D721Med (cell line): ENCODE measurements at regions not wholly inside any gene's neighbourhood (a gene's known extent, or its start where the extent isn't known, plus 50 kb on each side); places are given as distances from the start of the nearest gene placed in this dataset.
A peak's percentile ranks its signal among the peaks of the same experiment; 100 is the strongest.

Experiments
- DNase-seq: peaks from one replicate; pipeline ENCODE4 v3.0.0; 2011; ENCODE audit warnings: low spot score; ENCODE audit not compliant: insufficient read length
- FAIRE-seq: peaks from 2 replicates; lab custom pipeline; 2011; peaks lifted over from hg19 to GRCh38; lab: Jason Lieb, UNC
- CTCF ChIP-seq: IDR thresholded peaks from 2 replicates; pipeline ENCODE4 v1.5.1; 2012; ENCODE audit warnings: mild to moderate bottlenecking, control low read depth; ENCODE audit not compliant: insufficient read depth; ENCODE audit errors: missing control alignments

- DNase-seq = no peak
- no peak for FAIRE-seq
- no peak for TF ChIP-seq CTCF
Observed at GRCh38 chr5:75894482-75894881, 177.2 kb upstream of the POC5 start.

- FAIRE-seq (no peak), DNase-seq (no peak)
- no peak for TF ChIP-seq CTCF
Observed at GRCh38 chr5:75891736-75892135, 174.5 kb upstream of the POC5 start.

GRCh38 chr5:75891020-75891419, 173.8 kb upstream of the POC5 start:
- DNase-seq (no peak), FAIRE-seq (no peak)
- no peak for TF ChIP-seq CTCF

GRCh38 chr5:75890546-75890945, 173.3 kb upstream of the POC5 start:
- FAIRE-seq (no peak), DNase-seq (no peak)

GRCh38 chr5:75886706-75887105, 169.5 kb upstream of the POC5 start:
- FAIRE-seq (no peak), DNase-seq (no peak)
- no peak for TF ChIP-seq CTCF

More at GRCh38 chr5:75890546-75890945, 173.3 kb upstream of the POC5 start:
- no peak for TF ChIP-seq CTCF

- no peak for FAIRE-seq
- DNase-seq = no peak
- TF ChIP-seq CTCF = peak; percentile 56
Observed at GRCh38 chr5:75885849-75886596, 168.8 kb upstream of the POC5 start.

- no peak for TF ChIP-seq CTCF
- FAIRE-seq (no peak), DNase-seq (no peak)
Observed at GRCh38 chr5:75885321-75885720, 168.1 kb upstream of the POC5 start.
